Activated CD4-positive, alpha-beta T cell treated with anti-CD3 and anti-CD28 coated beads, Interleukin-2, amount 50 U/mL, for 48 hours (primary cell): ENCODE measurements at regions not wholly inside any gene's neighbourhood (a gene's known extent, or its start where the extent isn't known, plus 50 kb on each side); places are given as distances from the start of the nearest gene placed in this dataset.
"Not testable (repeated sequence)": the region's sequence is repeated elsewhere in the genome, so short reads cannot be mapped to it uniquely, and the experiment has no call there.

Experiments
- DNase-seq, 2 experiments: peaks; one replicate each; pipeline ENCODE4 v3.0.0-alpha.2; 2020

GRCh38 chr14:39615352-39615751 lies 183.1 kb upstream of the FBXO33 start:
- no peak for DNase-seq

GRCh38 chr14:39614297-39614923 lies 182.2 kb upstream of the FBXO33 start:
- DNase-seq, result no peak

- no peak for DNase-seq
Observed at GRCh38 chr14:39609119-39609518, 176.9 kb upstream of the FBXO33 start.

- no peak for DNase-seq
Observed at GRCh38 chr14:39607978-39608377, 175.7 kb upstream of the FBXO33 start.

GRCh38 chr14:39603942-39604341 lies 171.7 kb upstream of the FBXO33 start:
- no peak for DNase-seq

- DNase-seq, result no peak
Observed at GRCh38 chr14:39593377-39593776, 161.1 kb upstream of the FBXO33 start.

- DNase-seq, result no peak
Observed at GRCh38 chr14:39592116-39592789, 160.0 kb upstream of the FBXO33 start.

- DNase-seq, result not testable (repeated sequence)
Observed at GRCh38 chr14:39589882-39590281, 157.6 kb upstream of the FBXO33 start.

- DNase-seq, result no peak
Observed at GRCh38 chr14:39582028-39582654, 149.9 kb upstream of the FBXO33 start.

GRCh38 chr14:39581474-39581873 lies 149.2 kb upstream of the FBXO33 start:
- DNase-seq, result no peak

- no peak for DNase-seq
Observed at GRCh38 chr14:39580696-39581095, 148.5 kb upstream of the FBXO33 start.

GRCh38 chr14:39576736-39577135 lies 144.5 kb upstream of the FBXO33 start:
- DNase-seq, result no peak

- DNase-seq, result no peak
Observed at GRCh38 chr14:39576258-39576657, 144.0 kb upstream of the FBXO33 start.

- DNase-seq, result no peak
Observed at GRCh38 chr14:39568809-39569538, 136.7 kb upstream of the FBXO33 start.

- no peak for DNase-seq
Observed at GRCh38 chr14:39566795-39567194, 134.6 kb upstream of the FBXO33 start.

GRCh38 chr14:39563361-39563760 lies 131.1 kb upstream of the FBXO33 start:
- DNase-seq, result no peak

- DNase-seq, result no peak
Observed at GRCh38 chr14:39562175-39562574, 129.9 kb upstream of the FBXO33 start.

GRCh38 chr14:39558525-39558924 lies 126.3 kb upstream of the FBXO33 start:
- DNase-seq, result no peak

GRCh38 chr14:39555749-39556148 lies 123.5 kb upstream of the FBXO33 start:
- DNase-seq, result no peak

GRCh38 chr14:39554576-39554975 lies 122.3 kb upstream of the FBXO33 start:
- DNase-seq, result no peak

GRCh38 chr14:39548358-39548757 lies 116.1 kb upstream of the FBXO33 start:
- DNase-seq, result no peak

- no peak for DNase-seq
Observed at GRCh38 chr14:39547845-39548244, 115.6 kb upstream of the FBXO33 start.

GRCh38 chr14:39505812-39506211 lies 73.6 kb upstream of the FBXO33 start:
- DNase-seq, result no peak

- DNase-seq, result no peak
Observed at GRCh38 chr14:39500253-39500652, 68.0 kb upstream of the FBXO33 start.
